Kidney (tissue), 13 donors: ENCODE measurements at regions not wholly inside any gene's neighbourhood (a gene's known extent, or its start where the extent isn't known, plus 50 kb on each side); places are given as distances from the start of the nearest gene placed in this dataset.

Experiments used
- DNase-seq, 5 donors: peaks; one replicate each; pipeline ENCODE4 v3.0.0-alpha.2; 2013 to 2020
- FAIRE-seq: peaks from 2 replicates; lab custom pipeline; 2012; peaks lifted over from hg19 to GRCh38; lab: Jason Lieb, UNC
- H3K27ac ChIP-seq, 2 donors: one replicate each; pipeline ENCODE4 v1.7.0; 2013; ENCODE audit warnings: low read depth in 2 of 2, low read length in 2 of 2, inconsistent platforms in 1 of 2
- H3K27me3 ChIP-seq: one replicate; pipeline ENCODE4 v1.7.1; 2013; ENCODE audit warnings: low read length, inconsistent platforms; ENCODE audit not compliant: control insufficient read depth, insufficient read depth
- H3K36me3 ChIP-seq, 3 donors: one replicate each; pipeline versions ENCODE4 v1.7.0 to v1.7.1; 2013; ENCODE audit warnings: low read length in 3 of 3, control low read depth in 1 of 3, inconsistent platforms in 1 of 3; ENCODE audit not compliant: insufficient read depth in 3 of 3, control insufficient read depth in 2 of 3
- H3K4me1 ChIP-seq, 3 donors: one replicate each; pipeline versions ENCODE4 v1.7.0 to v1.7.1; 2013; ENCODE audit warnings: low read length in 3 of 3, inconsistent platforms in 1 of 3, low read depth in 1 of 3; ENCODE audit not compliant: control insufficient read depth in 2 of 3, insufficient read depth in 2 of 3
- H3K4me3 ChIP-seq, 3 donors: one replicate each; pipeline versions ENCODE4 v1.7.0 to v1.8.1; 2013; ENCODE audit warnings: low read length in 3 of 3, control low read depth in 1 of 3, inconsistent platforms in 1 of 3
- H3K9ac ChIP-seq, 3 donors: one replicate each; pipeline versions ENCODE4 v1.7.0 to v1.7.1; 2013; ENCODE audit warnings: low read length in 3 of 3, control low read depth in 1 of 3, inconsistent platforms in 1 of 3
- H3K9me3 ChIP-seq, 3 donors: one replicate each; pipeline versions ENCODE4 v1.7.0 to v1.7.1; 2013; ENCODE audit warnings: low read length in 3 of 3, control low read depth in 1 of 3, inconsistent platforms in 1 of 3; ENCODE audit not compliant: control insufficient read depth in 2 of 3, insufficient read depth in 1 of 3
- intact Hi-C: fragments of 100-400 bp; cut with DNase I; formaldehyde crosslinking; loops from one replicate; pipeline ENCODE4 v1.11.1; 2022
- TF ChIP-seq, protein P1 (sequence below): IDR thresholded peaks from 3 replicates; pipeline ENCODE4 v1.5.1; 2012; ENCODE audit warnings: mild to moderate bottlenecking, moderate library complexity, borderline replicate concordance; ENCODE audit not compliant: insufficient read depth; ENCODE audit errors: extremely low read depth
- donor health status: control.
- donor health status: control.
- donor health status: control.
- donor health status: control.
- donor health status: control.
- donor health status: DM: yes; HTN: yes; CAD: no.
- donor health status: Normal renal cell carcinoma (clear cell type).

DNA sequence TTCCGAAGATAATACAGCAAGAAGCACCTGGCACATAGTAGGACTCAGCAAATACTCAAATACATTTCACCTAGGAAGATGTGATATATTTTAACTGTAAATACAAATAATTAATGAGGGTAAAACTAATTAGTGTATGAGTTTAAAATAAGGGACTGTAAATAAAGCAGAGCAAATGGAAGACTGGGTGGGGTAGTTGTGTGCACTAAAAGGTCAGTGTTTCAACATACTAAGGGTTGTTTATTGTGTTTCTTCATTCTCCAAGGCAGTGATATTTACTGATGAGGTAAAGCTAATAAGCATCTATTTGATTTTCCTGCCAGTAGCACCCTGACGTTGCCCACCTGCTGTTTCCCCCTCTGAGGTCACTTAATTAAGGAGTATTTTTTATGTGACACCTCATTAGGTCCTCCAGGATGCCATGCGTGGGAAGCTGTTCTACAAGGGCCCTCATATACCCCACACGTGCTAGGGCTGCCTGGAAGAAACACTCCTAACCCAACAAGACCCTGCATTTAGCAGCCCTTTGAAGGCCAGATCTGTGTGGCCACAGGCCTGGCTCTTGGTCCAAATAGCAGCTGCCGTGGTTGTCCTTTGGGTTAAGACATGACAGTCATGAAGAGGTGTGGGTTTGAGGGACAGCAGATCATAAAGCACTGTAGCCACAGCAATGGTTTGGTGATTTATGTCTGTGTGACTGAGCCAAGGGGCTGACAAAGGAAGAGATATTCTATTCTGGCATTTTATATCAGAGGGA, 97.5 kb upstream of the RPS23 start:
- TF ChIP-seq, protein P1, sequence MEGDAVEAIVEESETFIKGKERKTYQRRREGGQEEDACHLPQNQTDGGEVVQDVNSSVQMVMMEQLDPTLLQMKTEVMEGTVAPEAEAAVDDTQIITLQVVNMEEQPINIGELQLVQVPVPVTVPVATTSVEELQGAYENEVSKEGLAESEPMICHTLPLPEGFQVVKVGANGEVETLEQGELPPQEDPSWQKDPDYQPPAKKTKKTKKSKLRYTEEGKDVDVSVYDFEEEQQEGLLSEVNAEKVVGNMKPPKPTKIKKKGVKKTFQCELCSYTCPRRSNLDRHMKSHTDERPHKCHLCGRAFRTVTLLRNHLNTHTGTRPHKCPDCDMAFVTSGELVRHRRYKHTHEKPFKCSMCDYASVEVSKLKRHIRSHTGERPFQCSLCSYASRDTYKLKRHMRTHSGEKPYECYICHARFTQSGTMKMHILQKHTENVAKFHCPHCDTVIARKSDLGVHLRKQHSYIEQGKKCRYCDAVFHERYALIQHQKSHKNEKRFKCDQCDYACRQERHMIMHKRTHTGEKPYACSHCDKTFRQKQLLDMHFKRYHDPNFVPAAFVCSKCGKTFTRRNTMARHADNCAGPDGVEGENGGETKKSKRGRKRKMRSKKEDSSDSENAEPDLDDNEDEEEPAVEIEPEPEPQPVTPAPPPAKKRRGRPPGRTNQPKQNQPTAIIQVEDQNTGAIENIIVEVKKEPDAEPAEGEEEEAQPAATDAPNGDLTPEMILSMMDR, result no peak
- Histone ChIP-seq H3K36me3 (no peaks in the 10 kb centered on the region), H3K9me3 (no peaks in the 10 kb centered on the region), H3K9ac (no peak overlapping the region), H3K27ac (no peak overlapping the region), H3K4me3 (no peak overlapping the region), H3K4me1 (no peaks in the 10 kb centered on the region), H3K27me3 (no peaks in the 10 kb centered on the region)
- DNase-seq (peak in 1 of 5 donors; percentile 31), FAIRE-seq (no peak)
- intact Hi-C loops, result no loop called here

DNA sequence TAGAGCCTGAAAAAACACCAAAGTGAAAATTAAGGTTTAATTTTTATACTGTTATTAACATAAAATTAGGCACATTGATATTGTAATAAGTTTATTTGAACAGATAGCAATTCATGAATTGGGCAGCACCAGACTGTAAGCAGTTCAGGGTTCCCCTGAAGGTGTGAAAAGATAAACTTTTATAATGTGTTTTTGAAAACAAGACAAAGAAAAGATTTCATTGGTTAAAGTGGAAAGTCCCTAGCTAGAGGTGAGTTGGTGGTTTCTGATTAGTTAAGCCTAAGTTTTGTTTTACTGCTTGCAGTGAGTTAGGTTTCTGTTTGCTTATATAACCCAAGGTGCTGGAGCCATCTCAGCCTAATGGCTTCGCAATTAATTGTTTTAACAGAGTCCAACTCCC, 96.5 kb upstream of the RPS23 start:
- TF ChIP-seq, protein P1, result no peak
- Histone ChIP-seq H3K27ac (no peak overlapping the region), H3K4me1 (no peaks in the 10 kb centered on the region), H3K9me3 (no peaks in the 10 kb centered on the region), H3K27me3 (no peaks in the 10 kb centered on the region), H3K4me3 (no peak overlapping the region), H3K9ac (no peak overlapping the region), H3K36me3 (no peaks in the 10 kb centered on the region)
- intact Hi-C loops, result no loop called here
- FAIRE-seq (no peak), DNase-seq (no peak)

DNA sequence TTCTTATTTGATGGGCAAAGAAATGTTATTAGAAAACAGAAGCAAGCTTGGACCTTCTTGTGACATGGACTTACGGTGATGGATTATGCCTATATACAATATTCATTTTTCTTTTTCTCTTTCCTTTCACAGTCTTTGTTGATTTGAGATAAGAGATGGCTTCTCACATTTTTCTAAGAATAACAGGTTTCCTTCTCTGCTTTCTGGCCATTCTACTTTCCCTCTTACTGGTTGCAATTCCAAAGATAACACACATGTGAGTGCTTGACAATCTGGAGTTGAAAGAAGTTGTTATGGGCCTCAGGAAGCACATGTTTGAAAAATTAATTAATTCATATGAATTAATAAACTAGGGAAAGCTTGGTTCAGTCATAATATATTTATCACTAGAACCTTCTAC, 89.8 kb upstream of the RPS23 start:
- TF ChIP-seq, protein P1, result no peak
- intact Hi-C loops, result no loop called here

More for the DNA sequence above, 89.8 kb upstream of the RPS23 start:
- no peaks in the 10 kb centered on the region for H3K36me3 ChIP-seq
- H3K9me3 ChIP-seq, result no peaks in the 10 kb centered on the region
- no peak overlapping the region for H3K9ac ChIP-seq
- no peak overlapping the region for H3K4me3 ChIP-seq
- H3K27me3 ChIP-seq, result no peaks in the 10 kb centered on the region
- FAIRE-seq (no peak), DNase-seq (no peak)
- no peak overlapping the region for H3K27ac ChIP-seq
- no peaks in the 10 kb centered on the region for H3K4me1 ChIP-seq
